ENCODE measurements at regions not wholly inside any gene's neighbourhood (a gene's known extent, or its start where the extent isn't known, plus 50 kb on each side); places are given as distances from the start of the nearest gene placed in this dataset.

- TF ChIP-seq, protein P1, sequence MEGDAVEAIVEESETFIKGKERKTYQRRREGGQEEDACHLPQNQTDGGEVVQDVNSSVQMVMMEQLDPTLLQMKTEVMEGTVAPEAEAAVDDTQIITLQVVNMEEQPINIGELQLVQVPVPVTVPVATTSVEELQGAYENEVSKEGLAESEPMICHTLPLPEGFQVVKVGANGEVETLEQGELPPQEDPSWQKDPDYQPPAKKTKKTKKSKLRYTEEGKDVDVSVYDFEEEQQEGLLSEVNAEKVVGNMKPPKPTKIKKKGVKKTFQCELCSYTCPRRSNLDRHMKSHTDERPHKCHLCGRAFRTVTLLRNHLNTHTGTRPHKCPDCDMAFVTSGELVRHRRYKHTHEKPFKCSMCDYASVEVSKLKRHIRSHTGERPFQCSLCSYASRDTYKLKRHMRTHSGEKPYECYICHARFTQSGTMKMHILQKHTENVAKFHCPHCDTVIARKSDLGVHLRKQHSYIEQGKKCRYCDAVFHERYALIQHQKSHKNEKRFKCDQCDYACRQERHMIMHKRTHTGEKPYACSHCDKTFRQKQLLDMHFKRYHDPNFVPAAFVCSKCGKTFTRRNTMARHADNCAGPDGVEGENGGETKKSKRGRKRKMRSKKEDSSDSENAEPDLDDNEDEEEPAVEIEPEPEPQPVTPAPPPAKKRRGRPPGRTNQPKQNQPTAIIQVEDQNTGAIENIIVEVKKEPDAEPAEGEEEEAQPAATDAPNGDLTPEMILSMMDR (IDR thresholded peaks at IDR 0.05) = no peak
- no peak for TF ChIP-seq EZH2 (IDR thresholded peaks at IDR 0.05; ENCODE audit: borderline replicate concordance, insufficient read depth, low read depth, low read length, poor library complexity, severe bottlenecking)
Observed at GRCh38 chr1:34332996-34333395, 156.3 kb downstream of the C1orf94 start.

All from B cell (primary cell).